BLaER1 (cell line): ENCODE measurements at regions not wholly inside any gene's neighbourhood (a gene's known extent, or its start where the extent isn't known, plus 50 kb on each side); places are given as distances from the start of the nearest gene placed in this dataset.
"Not testable (repeated sequence)": the region's sequence is repeated elsewhere in the genome, so short reads cannot be mapped to it uniquely, and the experiment has no call there.

Experiments
- H3K27ac ChIP-seq: shearing (Covaris generic); formaldehyde crosslinking; 2 replicates; pipeline ENCODE4 v1.8.1; 2022
- H3K27me3 ChIP-seq: shearing (Covaris generic); formaldehyde crosslinking; 2 replicates; pipeline ENCODE4 v1.8.1; 2022
- H3K36me3 ChIP-seq: shearing (Covaris generic); formaldehyde crosslinking; 2 replicates; pipeline ENCODE4 v1.8.1; 2022
- H3K4me1 ChIP-seq: shearing (Covaris generic); formaldehyde crosslinking; 2 replicates; pipeline ENCODE4 v1.8.1; 2022
- H3K4me2 ChIP-seq: shearing (Covaris generic); formaldehyde crosslinking; 2 replicates; pipeline ENCODE4 v1.8.1; 2022
- H3K4me3 ChIP-seq: shearing (Covaris generic); formaldehyde crosslinking; 2 replicates; pipeline ENCODE4 v1.8.1; 2022
- H3K9ac ChIP-seq: shearing (Covaris generic); formaldehyde crosslinking; 2 replicates; pipeline ENCODE4 v1.8.1; 2022
- H3K9me3 ChIP-seq: shearing (Covaris generic); formaldehyde crosslinking; 2 replicates; pipeline ENCODE4 v1.8.1; 2022
- H4K20me1 ChIP-seq: shearing (Covaris generic); formaldehyde crosslinking; 2 replicates; pipeline ENCODE4 v1.8.1; 2022
- Cebpa-rat ChIP-seq: shearing (Covaris generic); IDR thresholded peaks from 2 replicates; pipeline ENCODE4 v1.8.1; 2022

- Histone ChIP-seq H3K4me3 (no peak overlapping the region), H3K4me1 (no peaks in the 10 kb centered on the region), H3K27ac (no peak overlapping the region), H3K36me3 (no peaks in the 10 kb centered on the region), H3K9ac (no peak overlapping the region), H3K4me2 (no peak overlapping the region), H3K9me3 (no peaks in the 10 kb centered on the region), H4K20me1 (no peaks in the 10 kb centered on the region), H3K27me3 (no peaks in the 10 kb centered on the region)
- TF ChIP-seq Cebpa-rat = no peak
These were observed 143.2 kb downstream of the NPIPB5 start for GRCh38 chr16:22653876-22654275.

GRCh38 chr16:22656573-22656972 is 145.9 kb downstream of the NPIPB5 start:
- not testable (repeated sequence) for H3K4me3 ChIP-seq, H3K9me3 ChIP-seq, H3K36me3 ChIP-seq

GRCh38 chr16:22659933-22660332 is 149.2 kb downstream of the NPIPB5 start:
- no peaks in the 10 kb centered on the region for H3K27me3 ChIP-seq
- no peaks in the 10 kb centered on the region for H3K4me1 ChIP-seq
- no peaks in the 10 kb centered on the region for H4K20me1 ChIP-seq
- no peak for TF ChIP-seq Cebpa-rat
- no peak overlapping the region for H3K27ac ChIP-seq
- no peaks in the 10 kb centered on the region for H3K9me3 ChIP-seq
- no peaks in the 10 kb centered on the region for H3K36me3 ChIP-seq
- H3K4me2 ChIP-seq = no peak overlapping the region
- H3K4me3 ChIP-seq = no peak overlapping the region
- H3K9ac ChIP-seq = no peak overlapping the region

More at GRCh38 chr16:22656573-22656972, 145.9 kb downstream of the NPIPB5 start:
- not testable (repeated sequence) for H3K4me2 ChIP-seq, H4K20me1 ChIP-seq, H3K27ac ChIP-seq, H3K27me3 ChIP-seq, H3K4me1 ChIP-seq, H3K9ac ChIP-seq

- Histone ChIP-seq H3K27me3 (no peaks in the 10 kb centered on the region), H3K27ac (no peak overlapping the region), H4K20me1 (no peaks in the 10 kb centered on the region), H3K4me2 (no peak overlapping the region), H3K36me3 (no peaks in the 10 kb centered on the region), H3K4me3 (no peak overlapping the region), H3K9ac (no peak overlapping the region), H3K4me1 (no peaks in the 10 kb centered on the region), H3K9me3 (no peaks in the 10 kb centered on the region)
- TF ChIP-seq Cebpa-rat = no peak
These were observed 149.9 kb downstream of the NPIPB5 start for GRCh38 chr16:22660441-22661160.

GRCh38 chr16:22661161-22661647 is 150.5 kb downstream of the NPIPB5 start:
- Histone ChIP-seq H3K9me3 (no peaks in the 10 kb centered on the region), H3K4me1 (no peaks in the 10 kb centered on the region), H3K36me3 (no peaks in the 10 kb centered on the region), H4K20me1 (no peaks in the 10 kb centered on the region), H3K4me2 (no peak overlapping the region), H3K9ac (no peak overlapping the region), H3K4me3 (no peak overlapping the region), H3K27ac (no peak overlapping the region), H3K27me3 (no peaks in the 10 kb centered on the region)
- no peak for TF ChIP-seq Cebpa-rat

GRCh38 chr16:22662958-22663357 is 151.0 kb upstream of the HS3ST2 start:
- H3K9me3 ChIP-seq, H3K4me3 ChIP-seq, H3K36me3 ChIP-seq, H3K27ac ChIP-seq, H3K9ac ChIP-seq, H3K4me1 ChIP-seq, H4K20me1 ChIP-seq, H3K27me3 ChIP-seq, H3K4me2 ChIP-seq: not testable (repeated sequence)

- no peaks in the 10 kb centered on the region for H3K27me3 ChIP-seq
- H3K27ac ChIP-seq = no peak overlapping the region
- H3K9ac ChIP-seq = no peak overlapping the region
- H3K9me3 ChIP-seq = no peaks in the 10 kb centered on the region
- TF ChIP-seq Cebpa-rat = no peak
- no peak overlapping the region for H3K4me2 ChIP-seq
- no peaks in the 10 kb centered on the region for H3K36me3 ChIP-seq
- H4K20me1 ChIP-seq = no peaks in the 10 kb centered on the region
- no peaks in the 10 kb centered on the region for H3K4me1 ChIP-seq
- H3K4me3 ChIP-seq = no peak overlapping the region
These were observed 150.4 kb upstream of the HS3ST2 start for GRCh38 chr16:22663389-22664064.

- Histone ChIP-seq H3K27me3 (no peaks in the 10 kb centered on the region), H3K36me3 (no peaks in the 10 kb centered on the region), H3K4me1 (no peaks in the 10 kb centered on the region), H4K20me1 (no peaks in the 10 kb centered on the region), H3K27ac (no peak overlapping the region), H3K4me2 (no peak overlapping the region), H3K4me3 (no peak overlapping the region), H3K9ac (no peak overlapping the region), H3K9me3 (no peaks in the 10 kb centered on the region)
- no peak for TF ChIP-seq Cebpa-rat
These were observed 149.8 kb upstream of the HS3ST2 start for GRCh38 chr16:22664132-22664531.

GRCh38 chr16:22664561-22664997 is 149.4 kb upstream of the HS3ST2 start:
- no peak overlapping the region for H3K4me2 ChIP-seq
- no peaks in the 10 kb centered on the region for H3K27me3 ChIP-seq
- H4K20me1 ChIP-seq = no peaks in the 10 kb centered on the region
- H3K9ac ChIP-seq = no peak overlapping the region
- no peak overlapping the region for H3K4me3 ChIP-seq
- no peaks in the 10 kb centered on the region for H3K9me3 ChIP-seq
- no peaks in the 10 kb centered on the region for H3K4me1 ChIP-seq
- no peak overlapping the region for H3K27ac ChIP-seq
- no peaks in the 10 kb centered on the region for H3K36me3 ChIP-seq
- no peak for TF ChIP-seq Cebpa-rat

- Histone ChIP-seq H3K9ac (no peak overlapping the region), H3K9me3 (no peaks in the 10 kb centered on the region), H3K4me3 (no peak overlapping the region), H3K4me2 (no peak overlapping the region), H3K36me3 (no peaks in the 10 kb centered on the region), H4K20me1 (no peaks in the 10 kb centered on the region), H3K4me1 (peaks cover 2% of the 10 kb centered on the region; the same call in 1 of the 2 replicates), H3K27me3 (no peaks in the 10 kb centered on the region), H3K27ac (no peak overlapping the region)
- TF ChIP-seq Cebpa-rat = no peak
These were observed 148.7 kb upstream of the HS3ST2 start for GRCh38 chr16:22665048-22665797.
